Body of pancreas (tissue), 4 donors: ENCODE measurements at regions not wholly inside any gene's neighbourhood (a gene's known extent, or its start where the extent isn't known, plus 50 kb on each side); places are given as distances from the start of the nearest gene placed in this dataset.

Experiments
- CTCF ChIP-seq, 7 experiments: fragments of 450-650 bp in 4 of 7; fragments of 200-600 bp in 3 of 7; sonication (generic) in 3 of 7; IDR thresholded peaks; one replicate each; pipeline ENCODE4 v1.5.1; 2016 to 2019; ENCODE audit warnings: antibody characterized with exemption in 7 of 7
- POLR2A ChIP-seq, 3 donors: fragments of 450-650 bp; IDR thresholded peaks; one replicate each; pipeline ENCODE4 v1.6.1; 2016; ENCODE audit warnings: antibody characterized with exemption in 3 of 3, mild to moderate bottlenecking in 2 of 3

- TF ChIP-seq CTCF (IDR thresholded peaks at IDR 0.05) (no peak), POLR2A (IDR thresholded peaks at IDR 0.05) (no peak)
Observed at GRCh38 chr10:8617792-8618191, 563.3 kb downstream of the GATA3 start.
